ENCODE measurements at regions not wholly inside any gene's neighbourhood (a gene's known extent, or its start where the extent isn't known, plus 50 kb on each side); places are given as distances from the start of the nearest gene placed in this dataset.

GRCh38 chr20:52251136-52251700 lies 59.6 kb upstream of the ZFP64 start:
- Mint-ChIP-seq H3K4me3 (no peak overlapping the region), H3K4me1 (ENCODE audit: low read depth) (no peaks in the 10 kb centered on the region), H3K9me3 (no peaks in the 10 kb centered on the region), H3K27ac (no peak overlapping the region), H3K27me3 (peaks cover 4% of the 10 kb centered on the region), H3K36me3 (ENCODE audit: low read depth) (no peaks in the 10 kb centered on the region)
- Histone ChIP-seq H3K36me3 (ENCODE audit: insufficient read depth, low read length) (no peaks in the 10 kb centered on the region), H3K9me3 (ENCODE audit: control insufficient read depth in 1 of 2, insufficient read depth in 1 of 2, low read length in 2 of 2) (peaks cover 0 to 4% of the 10 kb centered on the region in 2 experiments), H3K4me3 (ENCODE audit: low read length) (no peak overlapping the region), H3K27me3 (ENCODE audit: control insufficient read depth in 1 of 2, insufficient read depth in 2 of 2, low read length in 2 of 2) (peaks cover 0 to 2% of the 10 kb centered on the region in 2 experiments), H3K27ac (ENCODE audit: low read depth in 1 of 2, low read length in 2 of 2) (no peak overlapping the region), H3K4me1 (ENCODE audit: insufficient read depth, low read length) (no peaks in the 10 kb centered on the region)
- DNase-seq (no peak), ATAC-seq (ENCODE audit: poor library complexity) (no peak)
- intact Hi-C loops (cut with DNase I, micrococcal nuclease), result no loop called here
- POLR2A ChIA-PET, result no interaction called here
- TF ChIP-seq CTCF (IDR thresholded peaks at IDR 0.05), result no peak
- CTCF ChIA-PET, result no interaction called here

- ChIA-PET POLR2A (no interaction called here), CTCF (interaction anchor here (1.0 kb wide), 1 partner anchor 19 kb away, joined by 3 read pairs; no protein-coding TSS in a partner anchor)
- Histone ChIP-seq H3K27ac (ENCODE audit: low read depth in 1 of 2, low read length in 2 of 2) (no peak overlapping the region), H3K4me1 (ENCODE audit: insufficient read depth, low read length) (no peaks in the 10 kb centered on the region), H3K4me3 (ENCODE audit: low read length) (no peak overlapping the region), H3K27me3 (ENCODE audit: control insufficient read depth in 1 of 2, insufficient read depth in 2 of 2, low read length in 2 of 2) (peaks cover 0 to 2% of the 10 kb centered on the region in 2 experiments), H3K9me3 (ENCODE audit: control insufficient read depth in 1 of 2, insufficient read depth in 1 of 2, low read length in 2 of 2) (no peaks in the 10 kb centered on the region), H3K36me3 (ENCODE audit: insufficient read depth, low read length) (no peaks in the 10 kb centered on the region)
- no peak overlapping the region for H3K27ac Mint-ChIP-seq
- no peak for DNase-seq
- no peaks in the 10 kb centered on the region for H3K9me3 Mint-ChIP-seq
- no peak for ATAC-seq (ENCODE audit: poor library complexity)
- peaks cover 4% of the 10 kb centered on the region for H3K27me3 Mint-ChIP-seq
- no peak for TF ChIP-seq CTCF (IDR thresholded peaks at IDR 0.05)
- H3K4me3 Mint-ChIP-seq, result no peak overlapping the region
- no peaks in the 10 kb centered on the region for H3K36me3 Mint-ChIP-seq (ENCODE audit: low read depth)
- H3K4me1 Mint-ChIP-seq (ENCODE audit: low read depth), result peaks cover 5% of the 10 kb centered on the region
- intact Hi-C loops (cut with DNase I, micrococcal nuclease), result loop anchor here in 1 of 2 experiments (10.0 kb wide), 1 partner anchor 127 kb away; no protein-coding TSS in a partner anchor
Measured at GRCh38 chr20:52247548-52247947, 56.0 kb upstream of the ZFP64 start.

GRCh38 chr20:52246366-52246765 lies 54.8 kb upstream of the ZFP64 start:
- Histone ChIP-seq H3K36me3 (ENCODE audit: insufficient read depth, low read length) (no peaks in the 10 kb centered on the region), H3K4me3 (ENCODE audit: low read length) (no peak overlapping the region), H3K27ac (ENCODE audit: low read depth in 1 of 2, low read length in 2 of 2) (no peak overlapping the region), H3K27me3 (ENCODE audit: control insufficient read depth in 1 of 2, insufficient read depth in 2 of 2, low read length in 2 of 2) (peaks cover 0 to 2% of the 10 kb centered on the region in 2 experiments), H3K4me1 (ENCODE audit: insufficient read depth, low read length) (no peaks in the 10 kb centered on the region), H3K9me3 (ENCODE audit: control insufficient read depth in 1 of 2, insufficient read depth in 1 of 2, low read length in 2 of 2) (no peaks in the 10 kb centered on the region)
- no peak for DNase-seq
- ATAC-seq (ENCODE audit: poor library complexity), result no peak
- ChIA-PET CTCF (interaction anchor here (0.6 kb wide), 1 partner anchor 11 kb away, joined by 6 read pairs; no protein-coding TSS in a partner anchor), POLR2A (interaction anchor here (0.6 kb wide), 1 partner anchor 122 kb away, joined by 4 read pairs; no protein-coding TSS in a partner anchor)
- H3K4me3 Mint-ChIP-seq, result no peak overlapping the region
- H3K9me3 Mint-ChIP-seq, result no peaks in the 10 kb centered on the region
- no peaks in the 10 kb centered on the region for H3K36me3 Mint-ChIP-seq (ENCODE audit: low read depth)
- H3K27ac Mint-ChIP-seq, result no peak overlapping the region
- TF ChIP-seq CTCF (IDR thresholded peaks at IDR 0.05), result no peak
- H3K27me3 Mint-ChIP-seq, result peaks cover 5% of the 10 kb centered on the region
- intact Hi-C loops (cut with DNase I, micrococcal nuclease), result loop anchor here in 1 of 2 experiments (10.0 kb wide), 1 partner anchor 128 kb away; no protein-coding TSS in a partner anchor
- H3K4me1 Mint-ChIP-seq (ENCODE audit: low read depth), result peaks cover 5% of the 10 kb centered on the region
